Renal cortex interstitium (tissue), 11 donors: ENCODE measurements at regions not wholly inside any gene's neighbourhood (a gene's known extent, or its start where the extent isn't known, plus 50 kb on each side); places are given as distances from the start of the nearest gene placed in this dataset.

Experiments
- DNase-seq, 11 donors: peaks; one replicate each; pipeline ENCODE4 v3.0.0-alpha.2; 2013; ENCODE audit warnings: low read depth in 9 of 11, low spot score in 4 of 11; ENCODE audit errors: extremely low read depth in 1 of 11

GRCh38 chr7:136167991-136168390 is 190.8 kb upstream of the MTPN start:
- DNase-seq, result no peak

- no peak for DNase-seq
These were observed 189.4 kb upstream of the MTPN start for GRCh38 chr7:136166521-136166920.

- no peak for DNase-seq
These were observed 186.2 kb upstream of the MTPN start for GRCh38 chr7:136163340-136163801.

- DNase-seq, result no peak
These were observed 173.2 kb upstream of the MTPN start for GRCh38 chr7:136150311-136150710.

DNA sequence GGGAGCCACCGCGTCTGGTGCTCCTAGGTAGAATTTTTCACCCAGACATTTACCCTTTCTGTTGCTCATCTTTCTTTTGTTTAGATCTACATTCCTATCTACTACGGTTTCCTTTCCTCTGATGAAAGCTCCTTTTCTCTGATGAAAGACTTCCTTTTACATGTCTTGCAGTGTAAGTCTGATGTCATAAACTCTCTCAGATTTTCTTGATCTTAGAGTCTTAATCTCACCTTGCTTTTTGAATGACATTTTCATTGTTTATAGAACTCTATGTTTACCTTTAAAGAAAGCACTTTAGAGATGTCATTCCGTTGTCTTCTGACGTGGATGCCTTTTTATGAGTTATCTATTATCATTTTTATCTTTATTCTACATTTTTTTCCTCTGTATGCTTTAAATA is 171.8 kb upstream of the MTPN start:
- DNase-seq, result no peak

- no peak for DNase-seq
These were observed 169.8 kb upstream of the MTPN start for GRCh38 chr7:136146925-136147324.

DNA sequence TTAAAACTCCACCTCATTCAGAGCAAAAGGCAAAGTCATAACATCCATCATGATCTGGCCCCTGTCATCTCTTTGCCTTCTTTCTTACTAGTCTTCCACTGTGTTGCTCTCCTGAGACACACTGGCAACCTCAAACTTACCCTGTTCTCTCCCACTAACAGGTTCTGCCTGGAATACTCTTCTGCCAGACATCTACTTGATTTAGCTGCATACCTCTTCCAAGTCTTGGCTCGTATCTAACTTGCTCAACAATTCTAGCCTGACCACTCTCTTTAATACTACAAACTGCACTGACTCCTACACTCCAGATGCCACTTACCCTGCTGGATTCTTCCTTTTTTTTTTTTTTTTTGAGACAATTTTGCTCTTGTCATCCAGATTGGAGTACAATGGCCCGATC is 167.0 kb upstream of the MTPN start:
- no peak for DNase-seq

DNA sequence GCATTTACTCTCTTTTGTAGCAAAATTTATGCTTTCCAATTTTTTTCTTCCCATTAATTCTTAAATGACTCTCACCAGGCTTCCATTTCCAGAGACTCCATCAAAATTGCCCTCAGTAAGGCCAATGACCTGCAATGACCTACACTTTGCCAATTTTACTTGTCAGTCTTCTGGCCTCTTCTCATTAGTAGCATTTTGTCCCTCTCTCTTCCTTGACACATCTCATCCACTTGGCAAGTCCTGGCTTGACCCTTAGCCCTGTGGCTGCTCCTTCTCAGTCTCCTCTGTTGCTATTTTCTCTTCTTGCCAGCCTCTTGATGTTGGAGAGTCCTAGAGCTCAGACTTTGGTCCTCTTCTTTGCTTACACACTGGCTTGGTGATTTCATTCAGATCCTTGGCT is 166.1 kb upstream of the MTPN start:
- no peak for DNase-seq

GRCh38 chr7:136142583-136142982 is 165.4 kb upstream of the MTPN start:
- DNase-seq, result no peak

GRCh38 chr7:136140469-136140868 is 163.3 kb upstream of the MTPN start:
- DNase-seq, result no peak

DNA sequence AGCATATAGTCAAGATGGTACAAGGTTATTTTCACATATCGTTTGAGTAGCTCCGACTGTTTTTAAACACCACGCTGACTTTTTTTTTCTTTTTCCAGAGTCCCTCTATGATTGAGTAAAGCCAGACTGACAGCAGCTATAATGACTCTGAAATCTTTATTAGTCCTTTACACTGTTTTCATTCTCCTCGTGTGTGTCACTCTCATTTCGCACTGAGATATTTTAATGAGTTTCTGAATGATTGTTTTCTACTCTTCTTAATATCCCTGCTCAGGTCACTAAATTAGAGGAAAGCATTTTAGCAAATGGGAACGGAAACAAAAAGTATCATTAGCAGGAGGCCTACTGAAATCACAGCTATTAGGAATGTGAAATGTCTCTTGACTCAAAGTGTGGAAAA is 162.3 kb upstream of the MTPN start:
- DNase-seq, result no peak

- no peak for DNase-seq
These were observed 161.8 kb upstream of the MTPN start for GRCh38 chr7:136138991-136139390.

- DNase-seq, result no peak
These were observed 159.8 kb upstream of the MTPN start for GRCh38 chr7:136136906-136137454.

DNA sequence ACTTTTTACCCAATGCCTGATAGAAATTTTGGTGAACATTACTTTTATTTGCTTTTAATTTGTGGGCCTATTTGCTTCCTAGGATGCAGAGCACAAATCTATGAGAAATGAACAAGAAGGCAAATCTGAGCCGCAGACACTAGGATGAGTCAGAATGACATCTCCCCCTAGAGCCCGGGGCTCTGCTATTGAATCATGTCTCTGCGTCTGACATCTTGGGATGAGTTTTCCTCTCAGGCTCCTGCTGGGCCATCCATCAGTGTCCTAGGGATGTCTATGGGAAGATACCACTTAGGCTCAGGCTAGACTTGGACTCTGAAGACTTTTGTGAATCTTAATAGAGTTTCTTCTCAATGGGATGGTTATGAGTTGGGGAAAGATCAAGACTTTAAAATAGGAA is 157.3 kb upstream of the MTPN start:
- DNase-seq, result no peak

- DNase-seq, result peak in 7 of 11 donors; percentile 12 to 49 (median 43)
These were observed 156.4 kb upstream of the MTPN start for GRCh38 chr7:136133551-136133950.

DNA sequence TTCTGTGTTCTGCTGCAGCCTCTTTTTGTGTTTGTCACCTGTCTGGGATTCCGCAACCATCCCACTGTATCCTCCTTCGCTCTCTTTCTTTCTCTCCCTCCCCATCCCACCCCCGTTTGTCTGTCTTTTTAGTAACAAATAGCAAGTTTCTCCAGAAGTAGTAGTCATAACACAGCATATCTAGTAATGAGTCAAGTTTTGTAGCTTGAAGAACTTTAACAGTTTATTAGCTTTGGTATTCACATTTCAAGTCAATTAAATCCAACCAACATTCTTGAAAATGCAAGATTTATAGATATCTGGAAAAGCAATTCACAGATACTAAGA is 154.1 kb upstream of the MTPN start:
- DNase-seq, result no peak

- DNase-seq, result peak in 1 of 11 donors; percentile 14
These were observed 153.5 kb upstream of the MTPN start for GRCh38 chr7:136130511-136131303.

DNA sequence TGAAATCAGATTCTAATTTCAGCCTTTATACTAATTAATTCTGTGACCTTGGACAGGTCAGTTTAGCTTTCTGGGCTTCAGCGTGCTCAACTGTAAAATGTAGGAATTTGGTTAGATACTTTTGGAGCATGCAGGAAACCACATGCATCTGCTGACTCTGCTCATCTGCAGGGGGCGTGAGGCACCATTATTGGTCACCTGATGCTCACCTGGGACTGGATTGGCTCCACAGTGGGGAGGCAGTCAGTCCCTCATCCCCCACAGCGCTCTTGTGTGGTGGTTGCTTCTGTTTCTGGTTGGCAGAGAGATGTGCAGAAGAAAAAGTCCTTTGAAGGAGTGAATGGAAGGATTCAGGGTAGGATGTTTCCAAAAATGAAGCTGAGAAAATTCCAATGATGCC is 150.9 kb upstream of the MTPN start:
- no peak for DNase-seq

GRCh38 chr7:136123352-136123751 is 146.2 kb upstream of the MTPN start:
- DNase-seq, result no peak

DNA sequence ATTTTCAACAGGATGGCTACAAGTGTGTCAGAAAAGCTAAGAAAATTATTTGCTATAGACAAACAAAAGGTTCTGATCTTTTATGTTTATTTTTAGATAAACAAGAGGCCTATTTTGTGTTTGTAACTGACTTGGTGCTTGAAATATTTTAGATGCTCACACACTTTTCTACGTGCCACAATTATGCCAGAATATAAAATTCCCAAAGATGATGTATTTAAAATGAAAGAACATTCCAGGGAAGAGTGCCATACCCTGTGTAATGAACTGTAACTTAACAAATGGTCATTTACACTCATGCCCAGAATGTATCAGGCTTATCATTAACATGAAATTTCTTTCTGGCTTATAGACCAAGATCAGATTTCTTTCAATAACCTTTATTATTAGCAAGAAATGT is 144.9 kb upstream of the MTPN start:
- no peak for DNase-seq

GRCh38 chr7:136117539-136117938 is 140.4 kb upstream of the MTPN start:
- no peak for DNase-seq
